22Rv1 (cell line): ENCODE measurements at regions not wholly inside any gene's neighbourhood (a gene's known extent, or its start where the extent isn't known, plus 50 kb on each side); places are given as distances from the start of the nearest gene placed in this dataset.

Experiments used
- ZFX ChIP-seq: fragments of 450-650 bp; IDR thresholded peaks from 2 replicates; pipeline ENCODE4 v1.6.1; 2017; ENCODE audit warnings: antibody characterized with exemption, borderline replicate concordance
- TF ChIP-seq, protein P1 (sequence below): fragments of 450-650 bp; IDR thresholded peaks from 2 replicates; pipeline ENCODE4 v1.5.1; 2017; ENCODE audit warnings: mild to moderate bottlenecking

DNA sequence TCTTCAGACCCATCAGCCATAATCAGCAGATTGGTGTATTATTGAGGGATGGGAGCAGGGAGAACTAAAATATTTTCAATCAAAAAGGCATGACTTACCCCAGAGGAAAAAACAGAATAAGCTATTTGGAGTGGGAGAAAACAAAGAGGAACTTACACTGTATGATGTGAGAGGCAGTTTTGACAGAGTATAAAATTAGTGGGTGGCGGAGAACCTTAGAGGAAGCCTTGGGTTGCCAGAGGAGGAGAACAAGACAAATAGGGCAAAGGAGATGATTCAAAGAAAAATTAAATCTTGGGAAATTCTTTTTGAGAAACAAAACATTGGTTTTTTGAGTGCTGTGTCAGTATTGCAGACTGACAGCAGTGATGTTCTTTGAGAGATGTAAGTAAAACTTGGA lies 285.0 kb downstream of the C11orf87 start:
- TF ChIP-seq, protein P1, sequence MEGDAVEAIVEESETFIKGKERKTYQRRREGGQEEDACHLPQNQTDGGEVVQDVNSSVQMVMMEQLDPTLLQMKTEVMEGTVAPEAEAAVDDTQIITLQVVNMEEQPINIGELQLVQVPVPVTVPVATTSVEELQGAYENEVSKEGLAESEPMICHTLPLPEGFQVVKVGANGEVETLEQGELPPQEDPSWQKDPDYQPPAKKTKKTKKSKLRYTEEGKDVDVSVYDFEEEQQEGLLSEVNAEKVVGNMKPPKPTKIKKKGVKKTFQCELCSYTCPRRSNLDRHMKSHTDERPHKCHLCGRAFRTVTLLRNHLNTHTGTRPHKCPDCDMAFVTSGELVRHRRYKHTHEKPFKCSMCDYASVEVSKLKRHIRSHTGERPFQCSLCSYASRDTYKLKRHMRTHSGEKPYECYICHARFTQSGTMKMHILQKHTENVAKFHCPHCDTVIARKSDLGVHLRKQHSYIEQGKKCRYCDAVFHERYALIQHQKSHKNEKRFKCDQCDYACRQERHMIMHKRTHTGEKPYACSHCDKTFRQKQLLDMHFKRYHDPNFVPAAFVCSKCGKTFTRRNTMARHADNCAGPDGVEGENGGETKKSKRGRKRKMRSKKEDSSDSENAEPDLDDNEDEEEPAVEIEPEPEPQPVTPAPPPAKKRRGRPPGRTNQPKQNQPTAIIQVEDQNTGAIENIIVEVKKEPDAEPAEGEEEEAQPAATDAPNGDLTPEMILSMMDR, result no peak
- TF ChIP-seq ZFX, result no peak
